Neural crest cell (in vitro differentiated cells): ENCODE measurements at regions not wholly inside any gene's neighbourhood (a gene's known extent, or its start where the extent isn't known, plus 50 kb on each side); places are given as distances from the start of the nearest gene placed in this dataset.
"Not testable (repeated sequence)": the region's sequence is repeated elsewhere in the genome, so short reads cannot be mapped to it uniquely, and the experiment has no call there.

Source experiments
- DNase-seq: peaks from one replicate; pipeline ENCODE4 v3.0.0; 2021; ENCODE audit warnings: low read depth, mixed read lengths, low spot score
- H3K27ac Mint-ChIP-seq: one replicate; pipeline ENCODE4 v1.8.0; 2021; ENCODE audit warnings: mild to moderate bottlenecking, mixed read lengths; ENCODE audit not compliant: unreplicated experiment
- H3K27me3 Mint-ChIP-seq: 2 replicates; pipeline ENCODE4 v1.8.0; 2021; ENCODE audit warnings: low read depth, mild to moderate bottlenecking, mixed read lengths
- H3K36me3 Mint-ChIP-seq: 2 replicates; pipeline ENCODE4 v1.8.0; 2021; ENCODE audit warnings: low read depth, mild to moderate bottlenecking, mixed read lengths
- H3K4me1 Mint-ChIP-seq: 2 replicates; pipeline ENCODE4 v1.8.0; 2021; ENCODE audit warnings: mixed read lengths
- H3K4me3 Mint-ChIP-seq: one replicate; pipeline ENCODE4 v1.8.0; 2021; ENCODE audit warnings: mild to moderate bottlenecking, mixed read lengths
- H3K9me3 Mint-ChIP-seq: 2 replicates; pipeline ENCODE4 v1.8.0; 2021; ENCODE audit warnings: mixed read lengths
- CTCF ChIP-seq: fragments of 200-600 bp; sonication (generic); conservative IDR thresholded peaks from 2 replicates; pipeline ENCODE4 v1.5.0; 2021; ENCODE audit warnings: antibody characterized with exemption, mild to moderate bottlenecking

GRCh38 chr18:30674596-30674995, 367.9 kb downstream of the DSC3 start:
- H3K27me3 Mint-ChIP-seq, result no peaks in the 10 kb centered on the region
- no peak for TF ChIP-seq CTCF
- H3K36me3 Mint-ChIP-seq, result no peaks in the 10 kb centered on the region
- H3K4me3 Mint-ChIP-seq, result no peak overlapping the region
- no peak for DNase-seq
- H3K4me1 Mint-ChIP-seq, result no peaks in the 10 kb centered on the region
- no peak overlapping the region for H3K27ac Mint-ChIP-seq
- H3K9me3 Mint-ChIP-seq, result peaks cover 3% of the 10 kb centered on the region

GRCh38 chr18:30672439-30672838, 370.1 kb downstream of the DSC3 start:
- H3K27ac Mint-ChIP-seq, H3K36me3 Mint-ChIP-seq, H3K4me3 Mint-ChIP-seq, DNase-seq, H3K4me1 Mint-ChIP-seq, H3K9me3 Mint-ChIP-seq, H3K27me3 Mint-ChIP-seq: not testable (repeated sequence)

- H3K36me3 Mint-ChIP-seq, result peaks cover 6% of the 10 kb centered on the region
- no peak for TF ChIP-seq CTCF
- H3K9me3 Mint-ChIP-seq, result peaks cover 12% of the 10 kb centered on the region
- no peaks in the 10 kb centered on the region for H3K4me1 Mint-ChIP-seq
- H3K27ac Mint-ChIP-seq, result no peak overlapping the region
- no peak overlapping the region for H3K4me3 Mint-ChIP-seq
- H3K27me3 Mint-ChIP-seq, result no peaks in the 10 kb centered on the region
- no peak for DNase-seq
Measured at GRCh38 chr18:30658306-30658705, 384.2 kb downstream of the DSC3 start.

GRCh38 chr18:30652387-30652786, 390.2 kb downstream of the DSC3 start:
- Mint-ChIP-seq H3K4me1 (no peaks in the 10 kb centered on the region), H3K27me3 (no peaks in the 10 kb centered on the region), H3K36me3 (peaks cover 2% of the 10 kb centered on the region), H3K4me3 (no peak overlapping the region), H3K27ac (no peak overlapping the region), H3K9me3 (peaks cover 2% of the 10 kb centered on the region)
- no peak for TF ChIP-seq CTCF
- no peak for DNase-seq

GRCh38 chr18:30650499-30650898, 392.0 kb downstream of the DSC3 start:
- Mint-ChIP-seq H3K27ac (no peak overlapping the region), H3K4me3 (no peak overlapping the region), H3K4me1 (no peaks in the 10 kb centered on the region), H3K9me3 (no peaks in the 10 kb centered on the region), H3K36me3 (no peaks in the 10 kb centered on the region), H3K27me3 (no peaks in the 10 kb centered on the region)
- no peak for DNase-seq
- TF ChIP-seq CTCF, result no peak

GRCh38 chr18:30644158-30644557, 398.4 kb downstream of the DSC3 start:
- no peak for DNase-seq
- Mint-ChIP-seq H3K4me3 (no peak overlapping the region), H3K27ac (no peak overlapping the region), H3K9me3 (no peaks in the 10 kb centered on the region), H3K36me3 (no peaks in the 10 kb centered on the region), H3K4me1 (peaks cover 7% of the 10 kb centered on the region), H3K27me3 (no peaks in the 10 kb centered on the region)
- TF ChIP-seq CTCF, result no peak
